Lower leg skin (tissue), 3 donors: ENCODE measurements at regions not wholly inside any gene's neighbourhood (a gene's known extent, or its start where the extent isn't known, plus 50 kb on each side); places are given as distances from the start of the nearest gene placed in this dataset.

Experiments used
- POLR2A ChIP-seq, 2 donors: fragments of 450-650 bp; IDR thresholded peaks; one replicate each; pipeline ENCODE4 v1.6.1; 2016 to 2017; ENCODE audit warnings: antibody characterized with exemption in 2 of 2, mild to moderate bottlenecking in 1 of 2, moderate library complexity in 1 of 2
- TF ChIP-seq, protein P1 (sequence below), 3 donors: fragments of 450-650 bp; IDR thresholded peaks; one replicate each; pipeline ENCODE4 v1.5.1; 2016; ENCODE audit warnings: antibody characterized with exemption in 3 of 3, mild to moderate bottlenecking in 3 of 3, moderate library complexity in 2 of 3

DNA sequence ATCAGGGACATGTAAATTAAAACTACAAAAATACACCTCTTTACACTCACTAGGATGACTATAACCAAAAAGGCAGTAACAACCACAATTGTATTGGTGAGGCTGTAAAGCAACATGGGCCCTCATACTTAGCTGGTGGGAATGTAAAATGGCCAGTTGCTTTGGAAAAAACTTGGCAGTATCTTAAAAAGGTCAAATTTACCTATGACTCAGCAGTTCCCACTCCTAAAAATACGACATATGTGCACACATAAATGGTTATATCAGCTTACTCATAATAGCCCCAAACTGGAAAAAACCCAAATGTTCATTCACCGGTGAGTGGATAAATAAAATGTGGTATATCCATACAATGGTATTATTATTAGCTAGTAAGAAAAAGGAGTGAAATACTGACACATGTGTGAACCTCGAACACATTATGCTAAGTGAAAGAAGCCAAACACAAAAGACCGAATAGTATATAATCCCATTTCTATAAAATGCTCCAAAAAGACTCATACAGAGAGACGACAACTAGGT lies 391.4 kb downstream of the NPIPA8 start:
- TF ChIP-seq POLR2A (IDR thresholded peaks at IDR 0.05) = no peak
- TF ChIP-seq, protein P1, sequence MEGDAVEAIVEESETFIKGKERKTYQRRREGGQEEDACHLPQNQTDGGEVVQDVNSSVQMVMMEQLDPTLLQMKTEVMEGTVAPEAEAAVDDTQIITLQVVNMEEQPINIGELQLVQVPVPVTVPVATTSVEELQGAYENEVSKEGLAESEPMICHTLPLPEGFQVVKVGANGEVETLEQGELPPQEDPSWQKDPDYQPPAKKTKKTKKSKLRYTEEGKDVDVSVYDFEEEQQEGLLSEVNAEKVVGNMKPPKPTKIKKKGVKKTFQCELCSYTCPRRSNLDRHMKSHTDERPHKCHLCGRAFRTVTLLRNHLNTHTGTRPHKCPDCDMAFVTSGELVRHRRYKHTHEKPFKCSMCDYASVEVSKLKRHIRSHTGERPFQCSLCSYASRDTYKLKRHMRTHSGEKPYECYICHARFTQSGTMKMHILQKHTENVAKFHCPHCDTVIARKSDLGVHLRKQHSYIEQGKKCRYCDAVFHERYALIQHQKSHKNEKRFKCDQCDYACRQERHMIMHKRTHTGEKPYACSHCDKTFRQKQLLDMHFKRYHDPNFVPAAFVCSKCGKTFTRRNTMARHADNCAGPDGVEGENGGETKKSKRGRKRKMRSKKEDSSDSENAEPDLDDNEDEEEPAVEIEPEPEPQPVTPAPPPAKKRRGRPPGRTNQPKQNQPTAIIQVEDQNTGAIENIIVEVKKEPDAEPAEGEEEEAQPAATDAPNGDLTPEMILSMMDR (IDR thresholded peaks at IDR 0.05) = no peak
